Heart left ventricle (tissue), 13 donors: ENCODE measurements at regions not wholly inside any gene's neighbourhood (a gene's known extent, or its start where the extent isn't known, plus 50 kb on each side); places are given as distances from the start of the nearest gene placed in this dataset.

ENCODE experiments used
- CTCF ChIP-seq, 12 donors: fragments of 200-600 bp; sonication (generic) in 4 of 12; IDR thresholded peaks; one replicate each; pipeline versions ENCODE4 v1.5.0 to v1.8.0; 2018 to 2022; ENCODE audit warnings: antibody characterized with exemption in 12 of 12, mild to moderate bottlenecking in 5 of 12
- POLR2A ChIP-seq, 2 donors: fragments of 450-650 bp; IDR thresholded peaks; one replicate each; pipeline ENCODE4 v1.6.1; 2017; ENCODE audit warnings: antibody characterized with exemption in 2 of 2, mild to moderate bottlenecking in 2 of 2, moderate library complexity in 2 of 2
- donor health status: ischemic (EF 13 %, LVEDD 7.1; RV severe dilation, severe dysfunction).
- donor health status: DM: no; HTN: yes; CAD: no.
- donor health status: DM: no; HTN: no; CAD: no.
- donor health status: ischemic (EF 25% LVEDD 6.9; RV normal size, moderate dysfunction).
- donor health status: ischemic (EF 25% LVEDD 5.7; RV mildly dilated, moderate dysfunction).
- donor health status: ischemic (EF 35%, LVEDD 5.7; RV mildly dilated, moderate dysfunction).
- donor health status: nonischemic (EF 11% LVEDD 7.7; RV severe dilation, severe dysfunction).
- donor health status: DM: yes; HTN: yes; CAD: no.
- donor health status: PGD.
- donor health status: ischemic (EF 29% LVEDD 5.4; RV normal size, mild dysfunction).
- donor health status: nonischemic (EF 23%, LVEDD 6.1; RV moderate dilation, normal function).

- TF ChIP-seq CTCF (IDR thresholded peaks at IDR 0.05) (no peak), POLR2A (IDR thresholded peaks at IDR 0.05) (no peak)
Measured at GRCh38 chr16:72332926-72333325, 161.0 kb upstream of the PMFBP1 start.
